ENCODE measurements at regions not wholly inside any gene's neighbourhood (a gene's known extent, or its start where the extent isn't known, plus 50 kb on each side); places are given as distances from the start of the nearest gene placed in this dataset.
"Not testable (repeated sequence)": the region's sequence is repeated elsewhere in the genome, so short reads cannot be mapped to it uniquely, and the experiment has no call there.

DNA sequence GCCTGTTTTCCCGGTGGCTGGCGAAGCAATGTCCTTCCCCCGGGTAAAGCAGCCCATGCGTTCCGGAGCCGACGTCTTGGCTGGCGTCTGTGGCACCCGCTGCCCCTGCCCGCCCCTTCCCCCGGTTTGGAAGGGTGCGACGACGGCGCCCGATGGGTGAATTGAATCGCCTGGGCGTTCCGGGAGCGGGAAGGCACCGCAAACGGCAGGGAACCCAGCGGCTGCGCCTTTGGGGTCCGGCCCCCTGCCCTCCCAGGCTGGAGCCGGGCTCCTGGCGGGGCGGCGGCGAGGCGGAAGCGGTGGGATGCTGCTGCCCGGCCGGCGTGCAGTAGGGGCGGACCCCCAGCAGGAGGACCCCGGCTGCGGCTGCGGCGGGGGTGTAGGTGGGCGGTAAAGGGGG, 123.6 kb upstream of the RHOU start:
- not testable (repeated sequence) for FAIRE-seq; DNase-seq (ENCODE audit: insufficient read length, low spot score)

DNA sequence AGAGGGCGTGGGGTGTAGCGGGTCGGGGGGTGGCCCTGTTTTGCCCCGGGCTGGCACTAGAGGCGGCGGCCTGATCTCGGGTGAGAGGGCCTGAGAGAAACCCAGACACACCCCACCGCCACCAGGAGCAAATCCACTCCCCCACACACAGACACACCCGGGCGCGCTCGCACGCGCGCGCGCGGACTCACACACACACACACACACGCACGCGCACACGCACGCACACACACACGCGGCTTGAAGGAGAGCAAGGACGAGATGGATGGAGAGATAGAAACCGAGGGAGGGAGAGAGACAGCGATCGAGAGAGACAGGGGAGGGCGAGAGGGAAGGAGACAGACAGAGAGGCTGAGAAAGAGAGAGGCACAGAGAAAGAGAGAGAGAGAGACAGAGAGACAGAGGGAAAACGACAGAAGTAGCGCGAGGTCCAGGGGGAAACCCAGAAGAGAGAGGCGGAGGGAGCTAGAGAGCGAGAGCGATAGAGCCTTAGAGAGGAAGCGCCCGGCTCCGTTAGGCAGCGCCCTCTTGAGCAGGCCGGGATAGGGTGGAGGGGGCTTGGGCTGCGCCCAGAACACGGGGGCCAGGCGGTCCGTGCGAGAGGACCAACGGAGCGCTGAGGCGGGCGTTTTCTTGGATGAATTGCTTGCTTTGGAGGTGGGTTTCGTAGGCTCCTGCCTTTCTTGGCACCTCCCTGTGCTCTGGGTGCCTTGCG, 113.1 kb upstream of the RHOU start:
- DNase-seq (ENCODE audit: insufficient read length, low spot score); FAIRE-seq: not testable (repeated sequence)

DNA sequence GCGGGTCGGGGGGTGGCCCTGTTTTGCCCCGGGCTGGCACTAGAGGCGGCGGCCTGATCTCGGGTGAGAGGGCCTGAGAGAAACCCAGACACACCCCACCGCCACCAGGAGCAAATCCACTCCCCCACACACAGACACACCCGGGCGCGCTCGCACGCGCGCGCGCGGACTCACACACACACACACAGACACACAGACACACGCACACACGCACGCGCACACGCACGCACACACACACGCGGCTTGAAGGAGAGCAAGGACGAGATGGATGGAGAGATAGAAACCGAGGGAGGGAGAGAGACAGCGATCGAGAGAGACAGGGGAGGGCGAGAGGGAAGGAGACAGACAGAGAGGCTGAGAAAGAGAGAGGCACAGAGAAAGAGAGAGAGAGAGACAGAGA, 108.8 kb upstream of the RHOU start:
- DNase-seq (ENCODE audit: insufficient read length, low spot score); FAIRE-seq: not testable (repeated sequence)

- not testable (repeated sequence) for FAIRE-seq
Measured at GRCh38 chr1:228632858-228633257, 102.4 kb upstream of the RHOU start.

GRCh38 chr1:228635304-228635703, 100.0 kb upstream of the RHOU start:
- FAIRE-seq; DNase-seq (ENCODE audit: insufficient read length, low spot score): not testable (repeated sequence)

More at GRCh38 chr1:228632858-228633257, 102.4 kb upstream of the RHOU start:
- DNase-seq (ENCODE audit: insufficient read length, low spot score) = not testable (repeated sequence)

DNA sequence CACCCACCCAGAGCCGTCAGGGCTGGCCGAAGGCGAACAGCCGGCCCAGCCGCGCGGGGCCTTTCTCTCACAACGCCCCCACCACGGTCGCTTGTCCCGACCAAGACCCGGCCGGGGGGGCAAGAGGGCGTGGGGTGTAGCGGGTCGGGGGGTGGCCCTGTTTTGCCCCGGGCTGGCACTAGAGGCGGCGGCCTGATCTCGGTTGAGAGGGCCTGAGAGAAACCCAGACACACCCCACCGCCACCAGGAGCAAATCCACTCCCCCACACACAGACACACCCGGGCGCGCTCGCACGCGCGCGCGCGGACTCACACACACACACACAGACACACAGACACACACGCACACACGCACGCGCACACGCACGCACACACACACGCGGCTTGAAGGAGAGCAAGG, 97.8 kb upstream of the RHOU start:
- DNase-seq (ENCODE audit: insufficient read length, low spot score); FAIRE-seq: not testable (repeated sequence)

- DNase-seq (ENCODE audit: insufficient read length, low spot score) = no peak
- FAIRE-seq = no peak
Measured at GRCh38 chr1:228646717-228647522, 88.4 kb upstream of the RHOU start.

DNA sequence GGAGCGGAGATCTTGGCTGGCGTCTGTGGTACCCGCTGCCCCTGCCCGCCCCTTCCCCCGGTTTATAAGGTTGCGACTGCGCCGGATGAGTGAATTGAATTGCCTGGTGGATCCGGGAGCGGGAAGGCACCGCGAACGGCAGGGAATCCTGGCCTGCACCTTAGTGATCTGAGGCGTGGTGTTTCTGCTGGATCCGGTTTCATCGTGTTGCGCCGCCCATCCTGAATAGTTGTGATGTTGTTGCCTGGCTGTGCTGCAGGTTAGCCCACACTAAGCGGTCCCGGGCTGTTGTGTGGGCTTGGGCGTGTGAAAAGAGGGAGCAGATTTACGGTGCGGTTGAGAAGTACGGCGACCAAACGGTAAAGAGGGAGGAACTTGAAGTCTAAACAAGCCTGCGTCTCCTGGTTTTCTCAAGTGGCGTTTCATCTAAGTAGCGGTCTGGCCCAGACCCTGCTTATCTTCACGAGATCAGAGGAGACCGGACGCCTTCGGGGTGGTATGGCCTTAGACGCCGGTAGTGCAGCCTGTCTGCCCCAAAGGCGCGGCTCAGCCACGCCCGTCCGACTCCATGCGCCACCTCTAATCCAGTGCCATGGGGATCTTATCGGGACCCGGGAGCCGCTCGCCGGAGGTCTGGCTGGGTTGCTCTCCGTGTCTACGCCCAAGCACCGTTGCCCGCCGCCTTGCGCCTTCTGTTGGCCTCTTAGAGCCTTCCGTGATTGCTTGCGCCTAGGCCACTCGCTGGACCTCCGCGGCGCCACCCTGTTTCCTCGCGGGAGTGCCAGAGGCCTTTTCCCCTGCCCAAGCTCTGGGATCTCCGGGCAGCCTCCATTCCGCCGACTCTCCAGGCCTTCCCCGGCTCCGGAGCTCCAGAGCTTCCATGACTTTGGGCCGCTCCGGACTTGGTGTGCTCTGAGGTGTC, 87.5 kb upstream of the RHOU start:
- DNase-seq (ENCODE audit: insufficient read length, low spot score) = no peak
- no peak for FAIRE-seq

GRCh38 chr1:228648647-228649383, 86.5 kb upstream of the RHOU start:
- FAIRE-seq (no peak), DNase-seq (ENCODE audit: insufficient read length, low spot score) (no peak)

GRCh38 chr1:228650141-228650540, 85.1 kb upstream of the RHOU start:
- no peak for DNase-seq (ENCODE audit: insufficient read length, low spot score)
- FAIRE-seq = no peak

GRCh38 chr1:228650946-228651345, 84.3 kb upstream of the RHOU start:
- DNase-seq (ENCODE audit: insufficient read length, low spot score) (no peak), FAIRE-seq (no peak)

- DNase-seq (ENCODE audit: insufficient read length, low spot score) (no peak), FAIRE-seq (no peak)
Measured at GRCh38 chr1:228652116-228652515, 83.2 kb upstream of the RHOU start.

DNA sequence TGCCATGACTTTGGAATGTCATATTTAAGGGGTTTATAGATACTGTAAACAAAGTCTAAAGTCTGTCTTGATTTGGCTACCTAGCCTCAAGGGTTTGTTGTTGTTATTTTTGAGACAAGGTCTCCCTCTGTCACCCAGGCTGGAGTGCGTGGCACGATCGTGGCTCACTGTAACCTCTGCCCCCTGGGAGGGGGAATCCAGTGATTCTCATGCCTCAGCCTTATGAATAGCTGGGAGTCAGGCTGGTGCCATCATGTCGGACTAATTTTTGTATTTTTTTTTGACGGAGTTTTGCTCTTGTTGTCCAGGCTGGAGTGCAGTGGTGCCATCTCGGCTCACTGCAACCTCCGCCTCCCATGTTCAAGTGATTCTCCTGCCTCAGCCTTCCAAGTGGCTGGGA, 82.2 kb upstream of the RHOU start:
- DNase-seq (ENCODE audit: insufficient read length, low spot score); FAIRE-seq: not testable (repeated sequence)

DNA sequence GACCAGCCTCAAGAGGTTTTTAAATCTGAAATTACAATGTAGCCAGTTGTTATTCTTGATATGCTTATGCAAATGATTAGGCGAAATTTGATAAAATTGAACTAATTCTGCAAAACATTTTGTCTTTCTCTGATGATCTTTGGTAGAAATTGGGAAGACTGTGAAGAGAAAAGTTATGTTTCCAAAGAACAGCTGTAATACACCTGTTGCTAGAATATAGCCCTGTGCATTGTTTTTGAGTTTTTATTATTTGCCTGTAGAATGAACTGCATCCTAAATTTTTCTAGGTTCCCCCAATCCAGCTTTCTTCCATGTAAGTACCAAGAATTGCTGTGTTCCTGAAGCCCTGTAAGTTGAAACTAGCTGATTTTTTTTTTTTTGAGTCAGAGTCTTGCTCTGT, 81.5 kb upstream of the RHOU start:
- no peak for DNase-seq (ENCODE audit: insufficient read length, low spot score)
- no peak for FAIRE-seq

DNA sequence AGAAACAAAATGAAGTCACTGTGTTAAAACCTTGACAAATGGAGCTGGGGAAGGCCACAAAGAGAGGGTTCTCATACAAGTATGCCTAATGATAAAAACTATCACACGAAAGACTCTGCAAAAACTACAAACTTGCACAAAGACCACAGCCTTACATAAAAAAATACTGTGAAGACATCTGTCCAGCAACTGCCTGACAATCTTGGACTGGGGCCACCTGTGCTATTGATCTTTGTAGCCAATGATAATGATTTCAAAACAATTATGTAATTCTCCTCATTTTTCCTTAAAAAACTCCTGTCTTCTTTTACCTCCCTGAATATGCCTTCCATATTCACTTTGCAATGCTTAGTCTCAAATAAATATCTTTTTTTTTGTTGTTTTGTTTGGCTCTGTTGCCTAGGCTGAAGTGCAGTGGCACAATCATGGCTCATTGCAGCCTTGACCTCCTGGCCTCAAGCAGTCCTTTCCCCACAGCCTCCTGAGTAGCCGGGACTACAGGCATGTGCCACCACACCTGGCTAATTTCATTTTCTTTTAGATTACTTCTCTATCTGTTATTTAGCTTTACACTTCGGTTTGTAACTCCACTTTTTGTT, 79.4 kb upstream of the RHOU start:
- peak; percentile 8 for FAIRE-seq
- DNase-seq (ENCODE audit: insufficient read length, low spot score) = no peak

- DNase-seq (ENCODE audit: insufficient read length, low spot score); FAIRE-seq: not testable (repeated sequence)
Measured at GRCh38 chr1:228662007-228662689, 73.1 kb upstream of the RHOU start.

DNA sequence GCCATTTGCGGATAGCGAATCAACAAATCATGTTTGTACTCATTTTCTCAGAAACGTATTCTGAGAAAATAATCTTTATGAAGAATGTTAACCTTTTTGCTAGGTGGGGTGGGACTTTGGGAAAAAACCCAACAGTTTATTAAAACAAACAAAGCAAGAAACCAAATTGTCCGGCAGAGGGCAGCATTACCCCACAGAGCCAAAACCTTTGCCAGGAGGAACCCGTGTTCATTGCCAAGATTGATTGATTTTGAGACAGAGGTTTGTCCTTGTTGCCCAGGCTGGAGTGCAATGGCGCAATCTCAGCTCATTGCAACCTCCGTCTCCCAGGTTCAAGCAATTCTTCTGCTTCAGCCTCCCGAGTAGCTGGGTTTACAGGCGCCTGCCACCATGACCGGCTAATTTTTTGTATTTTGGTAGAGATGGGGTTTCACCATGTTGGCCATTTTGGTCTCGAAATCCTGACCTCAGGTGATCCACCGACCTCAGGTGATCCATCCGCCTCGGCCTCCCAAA, 70.8 kb upstream of the RHOU start:
- FAIRE-seq (peak; percentile 89), DNase-seq (ENCODE audit: insufficient read length, low spot score) (peak; percentile 59)

GRCh38 chr1:228666686-228667623, 68.3 kb upstream of the RHOU start:
- no peak for DNase-seq (ENCODE audit: insufficient read length, low spot score)
- FAIRE-seq = no peak
